ENCODE measurements at regions not wholly inside any gene's neighbourhood (a gene's known extent, or its start where the extent isn't known, plus 50 kb on each side); places are given as distances from the start of the nearest gene placed in this dataset.

GRCh38 chr5:179487145-179487544 lies 63.2 kb upstream of the RUFY1 start:
- H3K4me1 ChIP-seq (replicated peaks in 1 of 2; ENCODE audit: control insufficient read depth in 2 of 2, insufficient read depth in 2 of 2, low read length in 2 of 2), result no peaks in the 10 kb centered on the region
- 3% methylated on average over 8 of the region's 8 CpGs for WGBS (ENCODE audit: insufficient coverage, low coverage, missing lambda C conversion rate)
- H3K9ac ChIP-seq (ENCODE audit: insufficient read depth in 1 of 2, low read depth in 2 of 2, low read length in 2 of 2), result no peak overlapping the region
- H3K27ac ChIP-seq (ENCODE audit: extremely low read depth, low read depth, low read length), result no peak overlapping the region
- ChIA-PET POLR2A (interaction anchor here (1.2 kb wide), 1 partner anchor 10 kb away, joined by 3 read pairs; no protein-coding TSS in a partner anchor), CTCF (ENCODE audit: low intra/inter-chr PET ratio) (no interaction called here)
- no peak overlapping the region for H3K4me2 ChIP-seq (ENCODE audit: insufficient read depth, low read length)
- no peaks in the 10 kb centered on the region for H3K9me1 ChIP-seq (ENCODE audit: control insufficient read depth, insufficient read depth, low read length)
- TF ChIP-seq FOSL1 (tag; conservative IDR thresholded peaks at IDR 0.05), result no peak
- TF ChIP-seq POLR2A (conservative IDR thresholded peaks at IDR 0.05), result no peak
- no peak for TF ChIP-seq ZEB2 (IDR thresholded peaks at IDR 0.05)
- no peak for TF ChIP-seq CEBPG (CRISPR knock-in tag; IDR thresholded peaks at IDR 0.05)
- TF ChIP-seq CEBPG (tag; conservative IDR thresholded peaks at IDR 0.05 in 1 of 2, IDR thresholded peaks at IDR 0.05 in 1 of 2), result no peak
- TF ChIP-seq CGGBP1 (CRISPR knock-in tag; IDR thresholded peaks at IDR 0.05), result no peak
- TF ChIP-seq RNF219 (CRISPR knock-in tag; IDR thresholded peaks at IDR 0.05), result no peak
- TF ChIP-seq NFIX (CRISPR knock-in tag; IDR thresholded peaks at IDR 0.05; ENCODE audit: low read depth), result no peak
- no peak for TF ChIP-seq MYNN (IDR thresholded peaks at IDR 0.05)
- no peak for TF ChIP-seq MYNN (CRISPR knock-in tag; IDR thresholded peaks at IDR 0.05)
- H3K79me2 ChIP-seq (ENCODE audit: control insufficient read depth, insufficient read depth, low read length), result no peaks in the 10 kb centered on the region
- no peaks in the 10 kb centered on the region for H3K9me3 ChIP-seq (replicated peaks; ENCODE audit: control insufficient read depth, insufficient read depth, low read depth, low read length)
- no peaks in the 10 kb centered on the region for H4K20me1 ChIP-seq (replicated peaks; ENCODE audit: control insufficient read depth, insufficient read depth, low read length)
- H3K36me3 ChIP-seq (ENCODE audit: control insufficient read depth, insufficient read depth, low read length), result no peaks in the 10 kb centered on the region
- H3K4me3 ChIP-seq, result no peak overlapping the region
- no peak for FAIRE-seq
- H2AFZ ChIP-seq (ENCODE audit: low read depth, low read length), result no peak overlapping the region
- no peak for ATAC-seq
- BruUV-seq (replicated peaks), result no TSS peak
- DNase-seq (ENCODE audit: extremely low read depth in 1 of 4, low spot score in 3 of 4), result no peak
- in situ Hi-C loops (cut with MboI) (no loop called here), intact Hi-C loops (cut with micrococcal nuclease) (no loop called here)
- H3K27me3 ChIP-seq (ENCODE audit: control insufficient read depth in 2 of 2, insufficient read depth in 2 of 2, low read length in 2 of 2), result peaks cover 36 to 44% of the 10 kb centered on the region in 2 experiments; a peak in 4 of 5 replicates

Measured in K562 (cell line).